ENCODE measurements at regions not wholly inside any gene's neighbourhood (a gene's known extent, or its start where the extent isn't known, plus 50 kb on each side); places are given as distances from the start of the nearest gene placed in this dataset.

- no peak for DNase-seq (ENCODE audit: low read depth)
These were observed 603.8 kb downstream of the PLCL1 start for GRCh38 chr2:198408171-198408570.

- DNase-seq (ENCODE audit: low read depth): no peak
These were observed 600.9 kb downstream of the PLCL1 start for GRCh38 chr2:198405311-198405710.

GRCh38 chr2:198401644-198402043, 597.3 kb downstream of the PLCL1 start:
- no peak for DNase-seq (ENCODE audit: low read depth)

DNA sequence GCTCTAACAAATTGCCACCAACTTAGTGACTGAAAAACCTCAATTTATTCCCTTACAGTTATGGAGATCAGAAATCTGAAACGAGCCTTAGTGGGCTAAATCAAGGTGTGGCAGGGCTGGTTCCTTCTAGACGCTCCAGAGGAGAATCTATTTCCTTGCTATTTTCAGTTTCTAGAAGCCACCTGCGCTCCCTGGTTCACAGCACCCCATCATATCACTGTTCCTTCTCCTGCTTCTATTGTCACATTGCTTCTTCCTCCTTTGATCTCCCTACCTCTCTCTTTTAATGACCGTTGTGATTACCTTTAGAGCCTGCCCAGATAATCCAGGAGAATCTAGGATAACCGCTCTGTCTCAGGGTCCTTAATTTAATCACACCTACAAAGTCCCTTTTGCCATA, 596.6 kb downstream of the PLCL1 start:
- DNase-seq (ENCODE audit: low read depth): no peak

DNA sequence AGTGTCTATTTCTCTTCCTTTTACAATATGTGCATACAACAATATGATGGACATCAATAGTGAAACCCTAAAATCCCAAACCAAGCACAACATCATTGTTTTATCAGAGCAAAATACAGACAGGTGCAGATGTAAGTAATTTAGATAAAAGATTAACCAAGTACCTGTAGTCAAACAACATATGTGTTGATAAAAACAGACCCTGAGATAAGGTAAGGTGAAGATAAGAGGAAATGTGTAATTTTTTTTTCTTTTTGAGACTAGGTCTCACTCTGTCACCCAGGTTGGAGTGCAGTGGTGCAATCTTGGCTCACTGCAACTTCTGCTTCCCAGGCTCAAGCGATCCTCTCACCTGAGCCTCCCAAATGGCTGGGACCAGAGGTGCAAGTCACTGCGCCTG, 589.8 kb downstream of the PLCL1 start:
- no peak for DNase-seq (ENCODE audit: low read depth)

- DNase-seq (ENCODE audit: low read depth): no peak
These were observed 586.3 kb downstream of the PLCL1 start for GRCh38 chr2:198390670-198391069.

GRCh38 chr2:198387677-198388076, 583.3 kb downstream of the PLCL1 start:
- no peak for DNase-seq (ENCODE audit: low read depth)

DNA sequence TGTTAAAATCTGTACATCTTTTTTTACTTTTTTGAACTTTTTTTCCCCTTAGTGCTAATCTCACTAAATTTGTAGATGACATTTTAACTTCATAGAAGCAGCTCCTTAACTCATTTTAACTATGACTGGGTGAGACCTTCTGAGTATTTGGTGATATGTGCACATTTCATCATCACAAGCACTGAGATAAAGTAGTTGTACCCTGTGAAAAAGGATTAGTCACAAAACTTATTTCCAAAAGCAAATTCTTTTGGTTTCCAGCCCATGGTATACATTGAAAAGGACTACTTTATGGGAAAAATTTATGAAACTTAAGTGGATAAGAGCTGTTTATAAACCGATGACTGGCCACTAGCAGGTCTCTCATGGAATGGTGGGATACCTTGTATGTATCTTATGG, 581.5 kb downstream of the PLCL1 start:
- DNase-seq (ENCODE audit: low read depth): no peak

- no peak for DNase-seq (ENCODE audit: low read depth)
These were observed 580.9 kb downstream of the PLCL1 start for GRCh38 chr2:198385326-198385725.

GRCh38 chr2:198383392-198383791, 579.0 kb downstream of the PLCL1 start:
- no peak for DNase-seq (ENCODE audit: low read depth)

GRCh38 chr2:198382811-198383210, 578.4 kb downstream of the PLCL1 start:
- DNase-seq (ENCODE audit: low read depth): no peak

DNA sequence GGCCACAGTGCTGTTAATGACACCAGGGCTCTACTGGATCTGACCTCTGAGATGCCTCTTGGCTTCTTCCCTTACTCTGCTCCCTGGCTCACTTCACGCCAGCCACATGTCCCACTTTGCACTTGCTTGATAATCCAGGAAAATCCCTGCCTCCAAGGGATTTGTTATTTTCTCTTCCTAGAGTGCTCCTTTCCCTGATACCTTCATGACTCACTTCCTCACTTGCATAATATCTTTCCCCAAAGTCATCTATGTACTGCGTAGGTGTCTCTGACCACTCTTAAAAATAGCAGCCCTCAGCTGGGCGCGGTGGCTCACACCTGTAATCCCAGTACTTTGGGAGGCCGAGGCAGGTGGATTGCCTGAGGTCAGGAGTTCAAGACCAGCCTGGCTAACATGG, 572.3 kb downstream of the PLCL1 start:
- DNase-seq (ENCODE audit: low read depth): no peak

- DNase-seq (ENCODE audit: low read depth): no peak
These were observed 570.7 kb downstream of the PLCL1 start for GRCh38 chr2:198375083-198375410.

GRCh38 chr2:198374375-198375082, 570.1 kb downstream of the PLCL1 start:
- DNase-seq (ENCODE audit: low read depth): peak; percentile 61

DNA sequence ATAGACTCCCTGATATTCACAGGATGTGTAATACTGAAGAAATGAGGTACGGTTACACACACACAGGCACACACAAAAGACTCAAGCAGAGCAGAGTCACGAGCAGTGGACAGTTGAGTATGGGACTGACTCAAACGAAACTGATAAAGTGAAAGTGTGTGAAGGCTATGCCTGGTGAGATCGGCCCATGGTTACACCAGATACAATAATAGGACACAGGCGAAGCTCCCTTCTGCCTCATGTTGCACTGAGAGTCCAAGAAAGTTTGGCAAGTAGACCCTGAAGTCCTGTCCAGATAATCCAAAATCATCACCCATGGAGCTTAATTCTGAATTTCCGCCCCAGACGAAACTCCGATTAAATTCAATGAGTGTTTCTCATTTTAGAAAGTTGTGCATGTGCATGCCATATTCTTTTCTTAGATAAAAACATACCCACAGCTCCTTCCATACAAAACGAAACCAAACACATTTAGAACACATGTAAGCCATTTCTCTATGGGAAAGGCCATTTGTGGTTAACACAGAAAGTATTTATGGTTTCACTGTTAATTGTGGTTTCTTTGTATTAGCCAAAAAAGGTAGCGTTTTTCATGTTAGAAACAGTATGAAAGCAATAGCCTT, 567.6 kb downstream of the PLCL1 start:
- DNase-seq (ENCODE audit: low read depth): no peak

GRCh38 chr2:198371329-198371728, 566.9 kb downstream of the PLCL1 start:
- DNase-seq (ENCODE audit: low read depth): no peak

- no peak for DNase-seq (ENCODE audit: low read depth)
These were observed 563.7 kb downstream of the PLCL1 start for GRCh38 chr2:198368089-198368488.

DNA sequence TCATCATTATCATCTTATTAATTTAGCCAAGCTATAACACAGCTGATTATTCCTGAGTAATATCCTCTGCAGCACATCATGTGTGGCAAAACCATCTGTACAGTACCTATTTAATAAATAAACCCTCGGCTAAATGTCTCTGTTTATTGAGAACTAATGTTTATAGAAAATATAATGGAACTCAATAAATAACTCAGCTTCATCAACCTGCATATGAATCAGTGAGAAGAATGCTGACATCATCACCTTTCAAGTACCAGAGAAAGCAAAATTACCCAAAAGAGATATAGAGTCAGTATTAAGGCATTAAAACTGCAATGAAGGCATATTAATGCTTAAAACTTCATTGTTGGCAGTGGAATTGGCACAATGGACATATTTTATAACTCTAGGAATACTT, 558.3 kb downstream of the PLCL1 start:
- DNase-seq (ENCODE audit: low read depth): no peak

DNA sequence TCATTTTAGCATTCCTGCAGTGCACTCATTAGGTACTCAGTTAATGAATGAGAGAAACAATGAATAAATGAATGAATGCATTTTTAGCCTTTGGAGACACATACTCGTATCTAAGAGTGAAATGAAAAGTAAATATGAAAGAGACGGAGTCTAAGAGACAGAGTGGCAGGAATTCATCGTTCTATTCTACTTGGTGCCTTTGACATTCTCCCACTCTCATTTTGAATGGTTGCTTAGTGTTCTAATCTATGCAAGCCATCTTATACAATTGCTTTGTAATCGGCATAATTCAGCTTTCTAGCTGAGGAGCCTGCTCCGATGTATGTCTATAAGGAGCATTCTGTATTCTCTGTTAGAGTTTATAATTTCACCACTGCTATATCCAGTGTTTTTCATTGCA, 554.9 kb downstream of the PLCL1 start:
- DNase-seq (ENCODE audit: low read depth): no peak

GRCh38 chr2:198356157-198356556, 551.8 kb downstream of the PLCL1 start:
- DNase-seq (ENCODE audit: low read depth): no peak

- DNase-seq (ENCODE audit: low read depth): no peak
These were observed 547.3 kb downstream of the PLCL1 start for GRCh38 chr2:198351647-198352046.

DNA sequence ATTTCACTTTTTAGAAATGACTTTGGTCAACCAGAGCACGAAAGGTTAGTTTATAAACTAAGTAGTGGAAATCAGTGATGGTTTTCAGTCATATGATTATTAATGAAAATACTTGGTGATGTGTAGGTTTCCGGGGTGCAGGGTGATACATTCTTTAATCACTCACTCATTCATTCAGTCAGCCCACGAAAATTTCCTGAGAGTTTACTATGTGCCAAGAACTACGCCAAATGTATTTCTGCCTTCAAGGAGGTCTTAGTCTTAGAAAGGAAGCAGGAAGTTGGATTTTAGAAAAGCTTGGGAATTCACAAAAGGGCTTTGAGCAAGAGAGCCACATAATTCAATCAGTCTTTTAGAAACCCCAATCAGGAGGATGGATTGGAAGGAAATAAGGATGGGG, 543.6 kb downstream of the PLCL1 start:
- no peak for DNase-seq (ENCODE audit: low read depth)

DNA sequence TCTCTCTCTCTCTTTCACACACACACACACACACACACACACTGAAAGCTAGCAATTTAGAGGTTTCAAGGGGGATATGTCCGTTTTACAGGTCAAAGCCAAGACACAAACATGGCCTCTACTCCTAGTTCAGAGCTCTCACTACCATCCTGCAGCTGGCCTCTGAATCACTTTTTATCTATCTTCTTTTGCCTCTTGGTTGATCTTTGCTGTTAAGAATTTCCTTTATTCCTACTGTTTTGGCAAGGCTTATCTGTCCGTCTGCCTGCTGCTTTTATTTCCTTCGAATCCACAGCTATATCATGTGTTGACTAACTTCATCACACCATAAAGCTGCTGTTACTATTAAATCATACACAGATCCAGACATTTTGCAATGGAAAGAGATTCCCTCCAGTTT, 543.0 kb downstream of the PLCL1 start:
- DNase-seq (ENCODE audit: low read depth): no peak

GRCh38 chr2:198343471-198343870, 539.1 kb downstream of the PLCL1 start:
- DNase-seq (ENCODE audit: low read depth): no peak
